Pancreas (tissue), 10 donors: ENCODE measurements at regions not wholly inside any gene's neighbourhood (a gene's known extent, or its start where the extent isn't known, plus 50 kb on each side); places are given as distances from the start of the nearest gene placed in this dataset.

ENCODE experiments used
- ATAC-seq, 4 donors: fragments of 200-7000 bp; cut with Tn5 transposase; one replicate each; pipeline versions ENCODE4 v1.8.0 to v1.9.1; 2020; ENCODE audit warnings: mild to moderate bottlenecking in 4 of 4, moderate library complexity in 4 of 4
- DNase-seq, 6 donors: peaks; one replicate each; pipeline ENCODE4 v3.0.0-alpha.2; 2020
- FAIRE-seq: peaks from 2 replicates; lab custom pipeline; 2012; peaks lifted over from hg19 to GRCh38; lab: Jason Lieb, UNC
- H3K27ac ChIP-seq, 4 donors: fragments of 200-600 bp; sonication (generic); 1 replicate in 3 of 4; 2 replicates in 1 of 4; pipeline versions ENCODE4 v1.5.0 to v1.8.0; 2020
- H3K27me3 ChIP-seq, 4 donors: fragments of 200-600 bp; one replicate each; pipeline ENCODE4 v1.8.0; 2021
- H3K36me3 ChIP-seq, 3 donors: fragments of 200-600 bp; sonication (generic) in 1 of 3; one replicate each; pipeline versions ENCODE4 v1.5.0 to v1.8.0; 2020 to 2021
- H3K4me1 ChIP-seq, 3 donors: fragments of 200-600 bp; one replicate each; pipeline ENCODE4 v1.8.0; 2021
- H3K4me3 ChIP-seq, 4 donors: fragments of 200-600 bp; sonication (generic) in 2 of 4; one replicate each; pipeline versions ENCODE4 v1.5.0 to v1.8.0; 2020 to 2021
- H3K9me3 ChIP-seq, 4 donors: fragments of 200-600 bp; one replicate each; pipeline ENCODE4 v1.8.0; 2021
- CTCF ChIP-seq, 4 donors: fragments of 200-600 bp; sonication (generic) in 3 of 4; IDR thresholded peaks; one replicate each; pipeline versions ENCODE4 v1.5.0 to v1.8.0; 2021; ENCODE audit warnings: antibody characterized with exemption in 4 of 4
- WGBS, 2 donors: extraction: QIAGEN DNeasy Blood & Tissue Kit; methylation state at CpG; one replicate each; pipeline ENCODE4 v1.1.7; 2013; 5-methylcytosine and 5-hydroxymethylcytosine counted together
- intact Hi-C, 3 donors: fragments of 100-400 bp; cut with DNase I; formaldehyde crosslinking; loops; one replicate each; pipeline versions ENCODE4 v1.11.1 to v1.14.2; 2022
- donor health status: healthy with polysubstance abuse.
- donor health status: DM: no; HTN: no; CAD: no; lungs with moderate emphysema.
- donor health status: DM: no; HTN: no; CAD: no.
- donor health status: control.
- donor health status: control.
- donor health status: Bipolar disorder and iron deficiency.
- donor health status: DM: yes; HTN: yes; CAD: no.
- donor health status: DM: no; HTN: no; CAD: no.
- donor health status: DM: no; HTN: no; CAD: no.
- donor health status: DM: yes; HTN: yes; CAD: no.

GRCh38 chr2:106976548-106976947 lies 90.6 kb upstream of the ST6GAL2 start:
- Histone ChIP-seq H3K36me3 (no peaks in the 10 kb centered on the region), H3K4me3 (no peak overlapping the region), H3K4me1 (no peaks in the 10 kb centered on the region), H3K27ac (no peak overlapping the region), H3K27me3 (no peaks in the 10 kb centered on the region), H3K9me3 (no peaks in the 10 kb centered on the region)
- no peak for ATAC-seq
- no peak for TF ChIP-seq CTCF (IDR thresholded peaks at IDR 0.05)
- intact Hi-C loops = no loop called here
- DNase-seq = no peak
- no peak for FAIRE-seq
- WGBS, 2 donors = 65 to 71% methylated on average over 6 of the region's 6 CpGs

DNA sequence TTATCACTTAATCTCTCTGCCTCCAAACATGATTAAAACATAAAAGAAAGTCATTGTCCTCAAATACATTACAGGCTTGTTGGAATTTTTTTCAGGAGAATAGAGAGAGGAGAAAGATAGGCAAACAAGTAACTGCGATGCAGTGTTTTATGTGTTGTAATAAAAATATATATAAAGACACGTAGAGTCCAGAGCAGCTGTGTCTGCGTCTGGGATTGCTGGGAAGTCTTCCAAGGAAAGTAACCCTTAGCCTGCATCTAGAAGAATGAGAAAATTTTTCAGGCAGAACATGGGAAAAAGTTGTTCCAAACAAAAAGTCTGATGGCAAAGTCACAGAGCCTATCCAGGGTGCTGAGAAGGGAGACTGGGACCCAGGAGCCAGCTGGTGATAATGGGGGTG lies 91.8 kb upstream of the ST6GAL2 start:
- no peaks in the 10 kb centered on the region for H3K9me3 ChIP-seq
- DNase-seq = no peak
- H3K4me1 ChIP-seq = no peaks in the 10 kb centered on the region
- whole genome bisulfite sequencing, 2 donors = 63 to 69% methylated on average over 3 of the region's 3 CpGs
- no peak overlapping the region for H3K27ac ChIP-seq
- H3K27me3 ChIP-seq = no peaks in the 10 kb centered on the region
- H3K4me3 ChIP-seq = no peak overlapping the region
- intact Hi-C loops = no loop called here
- FAIRE-seq = no peak
- no peaks in the 10 kb centered on the region for H3K36me3 ChIP-seq
- TF ChIP-seq CTCF (IDR thresholded peaks at IDR 0.05) = no peak
- no peak for ATAC-seq

GRCh38 chr2:106978647-106979046 lies 92.7 kb upstream of the ST6GAL2 start:
- Histone ChIP-seq H3K4me3 (no peak overlapping the region), H3K27ac (no peak overlapping the region), H3K36me3 (no peaks in the 10 kb centered on the region), H3K9me3 (no peaks in the 10 kb centered on the region), H3K4me1 (no peaks in the 10 kb centered on the region), H3K27me3 (no peaks in the 10 kb centered on the region)
- FAIRE-seq = no peak
- no peak for ATAC-seq
- 75 to 89% methylated on average over 13 of the region's 13 CpGs for WGBS, 2 donors
- intact Hi-C loops = no loop called here
- DNase-seq = no peak
- no peak for TF ChIP-seq CTCF (IDR thresholded peaks at IDR 0.05)

DNA sequence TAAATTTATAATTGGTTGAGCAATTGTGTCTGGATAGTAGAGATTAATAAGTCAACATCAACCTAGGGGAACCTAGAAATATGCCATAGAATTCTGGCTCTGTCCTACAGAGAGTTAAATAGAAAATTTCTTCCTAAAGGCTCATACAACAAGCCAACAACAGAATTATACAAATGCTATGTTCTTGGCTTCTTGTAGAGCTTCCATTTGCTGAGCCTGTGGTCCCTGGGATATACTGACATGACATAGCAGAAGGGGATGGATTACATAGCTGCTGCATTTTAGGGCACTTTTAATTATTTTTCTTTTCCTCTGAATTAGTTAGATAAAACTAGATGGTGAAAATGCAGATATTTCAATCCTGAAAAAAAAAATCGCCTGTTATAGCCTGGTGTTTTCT lies 95.5 kb upstream of the ST6GAL2 start:
- no peaks in the 10 kb centered on the region for H3K27me3 ChIP-seq
- H3K27ac ChIP-seq = no peak overlapping the region
- FAIRE-seq (no peak), DNase-seq (no peak), ATAC-seq (no peak)
- intact Hi-C loops = no loop called here
- TF ChIP-seq CTCF (IDR thresholded peaks at IDR 0.05) = no peak
- H3K9me3 ChIP-seq = no peaks in the 10 kb centered on the region
- H3K36me3 ChIP-seq = no peaks in the 10 kb centered on the region
- H3K4me3 ChIP-seq = no peak overlapping the region
- H3K4me1 ChIP-seq = no peaks in the 10 kb centered on the region
- 48 to 56% methylated on average over 1 of the region's 1 CpG for WGBS, 2 donors

DNA sequence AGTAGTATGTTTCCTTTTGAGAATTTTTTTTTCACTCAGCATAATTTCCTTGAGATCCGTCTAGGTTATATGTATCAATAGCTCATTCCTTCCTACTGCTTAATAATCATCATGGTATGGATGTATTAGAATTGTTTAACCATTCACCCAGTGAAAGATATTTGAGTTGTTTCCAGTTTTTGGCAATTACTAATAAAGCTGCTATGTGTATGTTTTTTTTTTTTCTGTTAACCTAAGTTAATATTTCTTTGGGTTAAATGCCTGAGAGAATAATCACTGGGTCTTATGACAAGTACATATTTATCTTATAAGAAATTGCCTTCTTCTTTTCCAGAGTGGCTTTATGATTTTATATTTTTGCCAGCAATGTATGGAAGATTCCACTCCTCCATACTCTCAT lies 96.4 kb upstream of the ST6GAL2 start:
- Histone ChIP-seq H3K4me3 (no peak overlapping the region), H3K9me3 (no peaks in the 10 kb centered on the region), H3K36me3 (no peaks in the 10 kb centered on the region), H3K27ac (no peak overlapping the region), H3K27me3 (no peaks in the 10 kb centered on the region), H3K4me1 (no peaks in the 10 kb centered on the region)
- 36 to 51% methylated on average over 1 of the region's 1 CpG for WGBS, 2 donors
- no peak for ATAC-seq
- DNase-seq = no peak
- no peak for TF ChIP-seq CTCF (IDR thresholded peaks at IDR 0.05)
- intact Hi-C loops = no loop called here
- no peak for FAIRE-seq
